NCI-H748 (cell line): ENCODE measurements at regions not wholly inside any gene's neighbourhood (a gene's known extent, or its start where the extent isn't known, plus 50 kb on each side); places are given as distances from the start of the nearest gene placed in this dataset.
A peak's percentile ranks its signal among the peaks of the same experiment; 100 is the strongest.

Experiments
- DNase-seq: peaks from one replicate; lab custom pipeline; 2025; ENCODE audit not compliant: unreplicated experiment; lab: John Stamatoyannopoulos, UW

DNA sequence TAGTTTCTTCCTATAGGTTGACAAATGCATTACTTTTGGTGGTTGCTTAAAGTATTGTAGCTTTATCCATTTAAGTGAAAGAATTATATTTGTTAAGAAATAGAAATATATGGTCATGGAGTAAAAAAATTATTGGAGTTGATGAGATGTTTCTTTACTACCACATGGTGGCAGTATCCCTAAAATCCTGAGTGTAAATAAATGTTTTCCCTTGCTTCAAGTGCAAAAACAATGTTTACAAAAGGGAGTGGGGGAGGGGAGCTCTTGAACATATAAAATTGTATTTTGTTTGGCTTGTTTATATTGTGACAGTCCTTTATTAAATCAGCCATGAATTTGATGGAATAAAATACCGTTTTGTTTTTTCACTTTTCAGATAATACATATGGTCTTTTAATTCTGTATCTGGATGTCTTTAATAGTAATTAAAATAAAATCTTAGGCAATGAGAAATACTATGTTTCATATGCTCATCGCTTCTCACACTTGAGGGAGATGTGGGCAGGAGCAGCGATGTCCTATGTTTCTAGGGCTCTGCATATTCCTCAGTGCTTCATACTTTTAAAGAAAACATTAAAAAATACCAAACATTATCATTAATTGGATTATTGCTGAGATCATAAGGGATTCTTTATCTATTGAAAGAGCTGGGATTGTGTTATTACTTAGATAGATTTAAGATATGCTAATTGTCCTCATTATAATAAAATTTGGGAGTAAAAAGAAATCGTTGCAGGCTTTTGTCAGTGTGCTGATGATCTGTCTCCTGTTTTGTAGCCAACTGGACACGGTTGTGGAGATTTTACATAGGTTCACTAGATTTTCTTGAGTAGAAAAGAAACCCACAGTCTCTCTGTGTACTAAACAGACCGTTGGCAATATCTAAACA lies 349.7 kb downstream of the TUSC7 start:
- DNase-seq: peak; percentile 80

DNA sequence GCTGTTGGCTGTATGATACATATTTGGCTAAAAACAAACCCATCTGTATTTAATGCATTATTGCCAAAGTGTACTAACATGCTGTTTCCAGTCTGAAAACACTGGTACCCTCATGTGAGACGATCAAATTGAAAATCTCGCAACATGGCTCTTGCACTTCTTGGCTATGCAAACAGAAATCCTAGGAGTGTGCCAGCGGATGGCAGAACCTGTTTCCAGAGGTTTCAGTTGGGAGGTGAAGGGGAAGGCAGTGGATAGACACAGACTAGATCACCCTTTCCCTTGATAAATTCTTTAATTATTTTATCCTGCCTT lies 350.3 kb downstream of the TUSC7 start:
- peak; percentile 75 for DNase-seq

DNA sequence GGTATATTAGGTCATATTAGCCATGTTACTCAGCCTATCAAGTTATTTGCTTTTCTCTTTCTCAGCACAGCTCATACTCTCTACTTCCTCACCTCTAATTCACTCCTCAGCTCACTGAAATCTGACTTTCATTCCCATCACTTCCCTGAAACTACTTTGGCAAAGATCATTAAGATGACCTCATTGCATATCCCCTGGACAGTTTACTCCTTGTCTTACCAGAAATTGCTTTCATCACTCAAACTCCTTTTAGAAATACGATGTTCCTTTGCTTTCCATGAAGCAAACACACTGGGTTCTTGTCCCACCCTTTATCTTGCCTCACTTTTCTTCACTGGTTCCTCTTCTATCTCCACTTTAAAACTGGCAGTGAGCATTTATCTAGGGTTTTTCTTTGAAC lies 354.4 kb downstream of the TUSC7 start:
- no peak for DNase-seq

DNA sequence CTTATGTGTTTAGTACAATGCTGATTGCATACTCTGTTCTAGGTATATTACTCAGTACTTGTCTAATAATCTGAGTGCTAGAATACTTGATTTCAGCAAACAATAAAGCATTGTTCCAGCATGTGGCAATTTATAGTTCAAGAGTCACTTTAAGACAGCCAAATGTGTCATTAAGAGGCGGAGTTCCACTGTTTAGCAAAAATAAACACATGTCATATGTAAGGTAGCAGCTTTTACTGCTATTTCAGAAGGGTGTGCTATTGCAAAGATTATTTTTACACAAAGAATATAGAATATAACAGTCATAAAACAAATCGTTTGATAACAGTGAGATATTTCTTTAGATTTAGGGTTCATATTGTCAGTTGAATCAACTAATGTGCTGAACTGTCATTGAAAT lies 358.7 kb downstream of the TUSC7 start:
- peak; percentile 3 for DNase-seq

DNA sequence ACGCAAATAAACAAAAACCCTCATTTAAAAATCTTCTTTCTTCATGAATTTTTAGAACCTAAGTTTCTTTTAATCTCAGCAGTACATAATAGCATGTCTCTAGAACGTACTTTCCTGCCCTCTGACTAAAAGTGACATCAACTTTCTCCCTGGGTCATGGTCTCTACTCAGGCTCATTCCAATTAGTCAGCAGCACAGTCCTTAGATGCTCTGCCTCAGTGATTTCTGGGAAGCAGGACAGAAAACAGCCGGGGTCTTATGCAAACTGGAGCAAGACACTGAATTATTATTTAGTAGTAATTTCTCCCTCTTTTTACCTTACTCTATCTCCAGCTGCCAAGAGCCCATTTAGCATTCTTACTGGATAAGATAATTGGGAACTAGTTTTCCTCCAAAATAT lies 365.2 kb downstream of the TUSC7 start:
- DNase-seq: no peak

DNA sequence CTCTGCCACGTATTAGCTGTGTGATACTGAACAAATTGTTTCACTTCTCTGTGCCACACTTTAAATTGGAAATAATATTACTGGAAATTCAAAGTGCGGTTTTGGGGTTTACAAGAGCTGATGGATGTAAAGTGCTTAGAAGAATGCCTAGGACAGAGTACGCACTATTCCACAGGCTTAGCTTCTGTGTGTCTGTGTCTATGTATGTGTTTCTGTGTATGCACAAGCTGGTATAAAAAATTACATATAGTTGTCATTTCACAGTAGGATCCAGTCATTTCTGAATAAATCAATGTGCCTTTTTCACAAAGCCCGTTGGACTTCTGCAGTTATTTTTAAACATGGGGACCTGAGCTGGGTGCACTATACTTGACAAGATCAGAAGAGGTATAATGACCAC lies 370.4 kb downstream of the TUSC7 start:
- no peak for DNase-seq

DNA sequence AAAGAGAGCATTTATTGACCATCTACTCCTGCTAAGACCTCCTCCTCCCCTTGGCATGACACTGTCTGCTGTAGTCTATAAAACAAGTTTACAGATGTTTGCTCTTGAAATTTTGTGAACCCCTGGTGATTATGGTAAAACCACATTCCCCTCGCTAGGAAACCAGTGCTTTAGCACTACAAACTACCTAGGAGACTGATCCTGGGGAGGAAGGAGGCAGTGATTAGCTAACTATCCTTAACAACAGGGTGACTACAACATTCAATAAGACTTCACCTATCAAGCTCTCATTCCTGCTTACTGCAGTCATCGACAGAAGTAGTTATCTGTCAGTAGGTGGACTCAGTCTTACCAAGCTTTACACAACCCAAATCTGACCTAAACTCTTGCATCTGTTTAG lies 371.3 kb downstream of the TUSC7 start:
- no peak for DNase-seq

DNA sequence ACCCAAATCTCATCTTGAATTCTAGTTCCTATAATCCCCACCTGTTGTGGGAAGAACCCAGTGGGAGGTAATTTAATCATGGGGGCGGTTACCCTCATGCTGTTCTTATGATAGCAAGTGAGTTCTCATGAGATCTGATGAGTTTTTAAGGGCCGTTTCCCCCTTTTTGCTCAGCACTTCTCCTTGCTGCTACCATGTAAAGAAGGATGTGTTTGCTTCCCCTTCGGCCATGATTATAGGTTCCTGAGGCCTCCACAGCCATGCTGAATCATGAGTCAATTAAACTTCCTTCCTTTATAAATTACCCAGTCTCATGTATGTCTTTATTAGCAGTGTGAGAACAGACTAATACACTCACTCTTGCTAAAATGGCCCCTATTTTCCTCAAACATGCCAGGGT lies 374.7 kb downstream of the TUSC7 start:
- DNase-seq: no peak

DNA sequence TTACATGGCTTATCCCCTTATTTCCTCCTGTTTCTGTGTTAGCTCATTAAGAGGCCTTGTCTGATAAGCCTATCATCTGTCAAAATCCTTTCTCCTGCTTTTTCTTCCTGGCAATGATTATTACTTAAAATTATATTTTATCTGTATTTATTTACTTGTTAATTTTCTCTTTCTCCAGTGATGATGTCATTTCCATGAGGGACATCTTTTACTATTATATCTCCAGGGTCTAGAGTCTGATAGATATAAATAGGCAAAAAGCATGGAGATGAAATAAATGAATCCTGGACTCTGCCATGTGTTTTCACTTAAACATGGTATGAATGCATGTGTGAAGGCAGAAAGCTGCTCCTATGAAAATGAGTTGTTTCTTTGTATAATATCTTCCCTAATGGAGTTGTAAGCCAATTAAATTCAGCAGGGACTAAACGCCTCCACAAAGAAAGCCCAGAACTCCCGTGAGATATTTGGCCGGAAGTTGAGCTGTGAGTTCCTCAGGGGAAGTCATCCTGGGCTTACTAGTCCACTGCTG lies 375.2 kb downstream of the TUSC7 start:
- DNase-seq: no peak

DNA sequence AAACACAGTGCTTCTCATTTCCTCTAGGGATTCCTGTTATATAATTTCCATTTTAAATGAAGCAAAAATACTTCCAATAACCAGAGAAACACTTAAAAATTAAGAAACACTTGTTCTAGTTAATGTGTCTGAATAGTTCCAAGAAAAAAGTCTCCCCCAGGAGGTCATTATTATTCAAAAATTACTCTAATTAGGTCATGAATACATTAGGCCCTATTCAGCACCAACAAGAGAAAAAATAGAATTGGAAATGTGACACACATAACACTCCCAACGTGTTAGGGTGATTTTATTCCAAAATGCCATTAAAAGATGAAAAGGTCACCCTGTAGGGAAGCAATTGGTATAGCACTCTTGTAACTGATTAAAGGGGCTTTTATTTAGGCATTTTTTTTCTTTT lies 382.1 kb downstream of the TUSC7 start:
- no peak for DNase-seq

DNA sequence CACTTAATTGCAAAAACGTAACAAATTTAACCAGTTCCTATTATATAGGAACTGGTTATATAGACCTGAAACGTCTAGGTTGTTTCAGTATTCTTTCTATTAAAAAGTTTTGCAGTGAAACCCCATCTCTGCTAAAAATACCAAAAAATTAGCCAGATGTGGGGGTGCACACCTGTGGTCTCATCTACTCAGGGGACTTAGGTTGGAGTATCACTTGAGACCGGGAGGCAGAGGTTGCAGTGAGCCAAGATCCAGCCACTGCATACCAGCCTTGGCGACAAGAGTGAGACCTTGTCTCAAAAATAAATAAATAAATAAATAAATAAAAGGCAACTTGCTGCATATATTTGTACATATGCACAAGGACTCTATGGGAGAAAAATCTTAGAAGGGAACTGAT lies 387.0 kb downstream of the TUSC7 start:
- no peak for DNase-seq

DNA sequence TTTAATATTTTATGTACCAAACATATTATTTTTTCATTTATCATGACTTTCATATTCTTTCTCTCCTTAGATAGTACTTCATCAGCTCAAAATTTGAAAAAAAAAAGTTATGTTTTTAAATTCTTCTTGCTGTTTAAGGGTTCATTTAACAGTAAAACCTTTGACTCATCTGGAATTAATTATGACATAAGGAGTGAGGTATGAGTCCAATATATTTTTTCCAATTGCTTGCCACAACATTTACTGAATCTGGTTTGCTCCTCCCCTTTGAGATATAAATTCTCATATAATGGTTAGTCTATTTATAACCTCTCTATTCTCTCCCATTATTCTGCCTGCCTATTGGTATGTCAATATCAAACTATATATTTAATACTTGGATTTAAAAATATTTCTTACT lies 387.8 kb downstream of the TUSC7 start:
- no peak for DNase-seq

DNA sequence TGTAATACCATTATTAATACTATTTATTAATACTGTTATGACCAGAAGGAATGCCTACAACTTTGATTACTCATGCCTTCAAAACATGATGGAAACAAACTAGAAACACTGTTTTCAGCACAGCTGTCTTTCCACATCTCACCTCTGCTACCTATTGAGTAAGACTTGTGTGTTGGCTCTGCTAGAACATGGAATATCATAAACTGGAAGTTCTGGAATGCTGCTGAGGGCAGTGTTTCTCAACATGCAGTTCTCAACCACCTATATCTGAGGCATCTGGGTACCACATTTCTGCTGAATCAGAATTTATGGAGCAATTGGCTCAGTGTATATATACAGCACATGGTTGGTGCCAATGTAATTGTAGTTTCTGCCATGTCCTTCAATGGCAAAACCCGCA lies 392.1 kb downstream of the TUSC7 start:
- DNase-seq: no peak

DNA sequence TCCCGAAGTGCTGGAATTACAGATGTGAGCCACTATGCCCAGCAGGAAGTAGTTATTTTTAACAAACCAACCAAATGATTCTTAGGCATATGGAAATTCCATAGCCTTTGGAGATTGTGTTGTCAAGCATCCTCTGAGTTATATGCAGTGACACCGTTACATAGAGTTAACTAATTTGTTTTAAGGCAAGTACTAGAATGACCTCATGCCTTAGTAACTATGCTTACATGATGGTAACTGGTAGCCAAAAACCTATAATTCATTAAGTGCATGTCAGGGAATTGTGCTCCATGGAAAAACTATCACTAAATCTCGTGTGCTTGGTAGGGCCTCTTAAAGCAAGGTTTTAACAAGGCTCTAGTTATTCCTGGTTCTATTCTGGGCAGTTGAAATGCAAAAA lies 392.8 kb downstream of the TUSC7 start:
- DNase-seq: no peak

DNA sequence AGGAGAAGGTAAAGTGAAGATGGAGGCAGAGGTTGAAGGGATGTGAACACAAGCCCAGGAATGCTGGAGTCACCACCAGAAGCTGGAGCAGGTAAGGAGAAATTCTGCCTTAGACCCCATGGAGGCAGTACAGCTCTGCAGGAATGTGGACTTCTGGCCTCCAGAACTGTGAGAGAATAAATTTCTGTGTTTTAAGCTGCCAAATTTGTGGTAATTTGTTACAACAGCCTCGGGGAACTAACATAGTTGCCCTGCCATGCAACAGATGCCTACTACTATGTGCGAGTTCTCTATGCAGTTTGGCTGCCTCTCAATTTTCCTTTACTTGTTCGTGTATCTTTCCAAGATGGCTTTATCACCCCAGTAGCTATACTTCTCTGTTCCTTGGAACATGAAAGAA lies 394.1 kb downstream of the TUSC7 start:
- no peak for DNase-seq

DNA sequence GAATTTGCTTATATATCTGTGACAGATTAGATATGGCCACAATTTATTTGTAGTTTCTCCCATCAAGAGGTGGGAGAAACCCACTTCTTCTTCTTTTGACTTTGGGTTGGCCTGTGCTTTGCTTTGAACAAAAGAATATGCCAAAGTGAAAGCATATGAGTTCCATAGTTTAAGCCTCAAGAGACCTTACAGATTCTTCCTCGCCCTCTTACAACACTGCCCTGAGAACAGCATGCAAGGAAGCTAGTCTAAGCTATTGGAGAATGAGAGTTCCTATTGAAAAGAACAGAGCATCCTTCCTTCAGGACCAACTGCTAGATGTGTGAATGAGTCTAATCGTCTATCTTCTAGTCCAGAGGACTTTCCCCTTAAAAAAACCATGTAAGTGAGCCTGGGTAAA lies 394.8 kb downstream of the TUSC7 start:
- no peak for DNase-seq

DNA sequence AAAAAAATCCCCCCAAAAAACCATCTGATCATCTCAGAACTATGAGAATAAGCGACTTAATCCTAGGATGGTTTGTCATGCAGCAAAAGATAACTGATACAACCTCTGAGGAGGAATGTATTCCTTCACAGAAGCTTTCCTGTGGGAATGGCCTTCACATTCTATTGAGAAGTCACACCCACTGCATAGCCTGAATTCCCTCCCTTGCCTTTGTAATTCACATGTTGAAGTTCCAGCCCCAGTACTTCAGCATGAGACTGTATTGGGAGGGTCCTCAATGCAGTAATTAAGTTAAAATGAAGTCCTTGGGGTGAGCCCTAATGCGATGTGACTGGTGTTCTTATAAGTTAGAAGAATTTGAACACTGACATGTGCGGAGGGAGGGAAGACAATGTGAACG lies 395.2 kb downstream of the TUSC7 start:
- no peak for DNase-seq

DNA sequence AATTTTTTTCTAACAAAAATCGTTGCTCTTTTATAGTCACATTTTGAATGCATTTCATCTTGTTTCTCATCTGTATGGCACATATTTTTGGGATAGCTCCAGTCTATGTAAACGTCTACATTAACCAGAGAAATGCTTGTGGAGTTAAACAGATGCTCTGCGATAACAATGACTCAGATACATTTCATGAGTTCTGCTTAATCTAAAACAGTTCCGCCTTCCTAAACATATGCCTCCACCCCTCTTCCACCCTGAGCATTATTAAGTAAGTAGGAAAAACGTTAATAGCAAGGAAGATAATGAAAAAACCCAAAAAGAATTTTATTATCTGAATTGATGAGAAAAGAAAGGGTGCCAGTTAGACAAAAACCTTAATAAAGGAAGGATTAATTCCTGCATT lies 396.1 kb downstream of the TUSC7 start:
- no peak for DNase-seq

DNA sequence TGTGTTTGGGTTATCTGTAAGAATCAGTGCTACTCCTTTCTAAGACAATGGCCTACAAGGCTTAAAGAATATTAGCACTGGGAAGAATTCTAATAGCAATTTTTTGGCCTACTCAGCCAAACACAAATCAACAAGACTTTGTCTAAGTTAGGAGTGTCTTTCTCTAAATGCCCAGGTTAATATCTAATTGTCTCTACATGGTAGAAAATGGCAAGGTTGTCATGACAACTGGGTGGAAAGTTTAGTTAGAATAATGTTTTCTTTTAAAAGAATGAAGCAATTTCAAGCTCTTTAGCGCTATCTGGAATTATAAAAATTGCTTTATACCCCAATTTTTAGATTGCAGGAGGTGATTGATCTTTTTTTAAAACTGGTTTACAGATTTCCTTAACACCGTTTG lies 396.8 kb downstream of the TUSC7 start:
- no peak for DNase-seq

DNA sequence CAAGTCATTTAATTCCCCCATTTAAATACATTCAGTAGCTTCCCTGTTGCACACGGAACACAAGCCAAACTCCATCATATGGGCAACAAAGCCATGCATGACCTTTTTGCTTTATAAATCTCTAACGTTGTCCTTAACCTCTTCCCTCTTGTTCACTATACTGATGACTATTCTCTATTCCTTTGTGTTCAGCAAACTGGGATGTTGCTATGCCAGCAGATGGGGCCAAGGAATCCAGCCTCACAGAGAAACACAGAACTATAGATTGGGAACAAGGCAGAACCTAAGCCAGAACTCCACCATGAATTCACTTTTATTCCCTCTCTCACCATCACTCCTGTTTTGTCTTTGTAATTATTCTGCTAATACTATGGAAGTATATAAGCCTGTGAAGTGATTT lies 398.4 kb downstream of the TUSC7 start:
- DNase-seq: no peak

DNA sequence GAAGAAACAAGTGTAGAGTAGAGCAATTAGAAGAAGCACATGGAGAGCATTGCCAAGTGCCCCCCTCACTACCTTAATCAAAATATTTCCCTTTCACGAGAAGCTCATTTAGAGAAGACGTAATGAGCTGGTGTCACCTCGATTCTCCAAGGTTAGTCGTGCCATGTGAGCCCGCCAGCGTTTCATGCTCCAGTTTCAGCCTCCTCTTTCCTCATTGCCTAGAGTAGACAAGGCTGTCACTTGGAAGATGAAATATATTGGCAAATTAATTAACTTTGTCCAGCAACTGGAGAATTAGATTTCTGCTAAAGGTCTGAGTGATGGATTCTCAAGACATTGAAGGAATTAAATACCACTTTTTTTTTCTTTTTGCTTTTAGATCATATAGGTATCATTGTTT lies 399.6 kb downstream of the TUSC7 start:
- no peak for DNase-seq

DNA sequence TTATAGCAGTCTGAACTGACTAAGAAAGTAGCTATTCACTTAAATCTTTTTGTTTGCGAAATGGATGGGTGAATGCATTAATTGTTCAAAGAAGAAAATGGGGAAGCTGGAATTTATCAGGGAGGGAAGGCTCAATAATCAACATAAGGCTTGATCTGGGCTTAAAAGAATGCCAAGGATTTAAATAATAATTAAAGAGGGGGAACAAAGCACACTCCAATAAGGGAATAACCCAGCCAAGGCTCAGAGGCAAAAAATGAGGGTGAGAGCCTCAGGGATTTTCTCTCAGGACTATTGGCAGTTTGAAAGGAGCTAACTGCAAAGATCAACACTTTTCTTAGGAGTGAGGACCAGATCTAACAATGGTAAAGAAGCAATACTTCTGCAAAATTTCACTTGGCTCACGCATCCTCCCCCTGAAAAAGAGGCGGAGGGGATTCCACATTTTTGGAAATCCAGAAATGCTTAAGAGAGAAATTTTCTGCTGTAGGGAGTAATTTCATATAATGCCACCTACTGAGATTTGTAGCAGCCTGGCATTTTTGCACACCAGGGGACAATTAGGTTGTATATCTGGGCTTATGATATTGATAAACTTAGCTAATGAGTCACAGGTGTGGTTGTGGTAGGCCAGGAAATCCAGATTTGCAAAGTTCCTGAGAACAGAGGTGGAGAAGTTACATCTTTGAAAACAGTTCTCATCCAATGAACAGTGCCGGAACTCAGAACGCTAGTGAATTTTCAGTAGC lies 405.1 kb downstream of the TUSC7 start:
- DNase-seq: no peak
